Peyer's patch (tissue), 4 donors: ENCODE measurements at regions not wholly inside any gene's neighbourhood (a gene's known extent, or its start where the extent isn't known, plus 50 kb on each side); places are given as distances from the start of the nearest gene placed in this dataset.

Experiments used
- CTCF ChIP-seq, 6 experiments: fragments of 450-650 bp in 4 of 6; fragments of 200-600 bp in 2 of 6; sonication (generic) in 1 of 6; IDR thresholded peaks; one replicate each; pipeline ENCODE4 v1.5.1; 2017 to 2019; ENCODE audit warnings: antibody characterized with exemption in 6 of 6, mild to moderate bottlenecking in 3 of 6, moderate library complexity in 1 of 6
- POLR2A ChIP-seq, 2 donors: fragments of 450-650 bp; IDR thresholded peaks; one replicate each; pipeline ENCODE4 v1.5.1; 2017; ENCODE audit warnings: antibody characterized with exemption in 2 of 2, mild to moderate bottlenecking in 2 of 2, moderate library complexity in 2 of 2

DNA sequence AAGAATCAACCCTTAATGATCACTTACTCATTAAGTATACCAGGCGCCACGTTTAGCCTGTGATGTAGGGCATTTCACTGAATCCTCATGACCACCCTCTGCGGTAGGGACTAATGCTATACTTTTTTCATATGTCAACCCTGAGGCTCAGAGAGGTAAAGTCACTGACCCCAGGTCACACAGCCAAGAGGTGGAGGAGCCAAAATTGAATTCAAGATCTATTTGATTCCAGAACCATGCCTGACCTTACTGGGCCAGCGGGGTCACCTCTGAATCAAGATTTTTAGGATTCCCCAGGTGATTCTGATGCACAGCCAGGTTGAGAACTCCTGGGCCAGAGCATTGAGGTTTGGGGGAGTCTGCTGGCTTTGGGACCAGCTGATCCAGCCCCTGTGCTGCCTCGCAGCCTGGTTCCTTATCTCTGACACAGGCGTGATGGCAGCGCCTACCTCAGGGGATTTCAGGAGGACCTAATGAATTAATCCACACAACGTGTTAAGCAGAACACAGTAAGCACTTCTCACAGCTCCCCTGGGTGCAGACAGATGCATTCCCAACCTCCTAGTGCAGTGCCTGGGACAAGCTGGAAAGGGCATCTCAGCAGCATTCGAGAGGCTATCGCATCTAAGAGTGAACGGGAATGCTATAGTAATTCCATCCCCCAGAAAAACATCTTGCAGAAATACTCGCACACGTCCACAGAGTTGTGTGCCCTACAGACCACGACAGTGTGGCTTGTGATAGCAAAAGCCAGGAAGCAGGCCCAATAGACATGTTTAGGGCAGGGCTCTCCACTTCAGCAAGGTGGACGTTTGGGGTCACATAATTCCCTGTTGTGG is 101.4 kb upstream of the PTPN1 start:
- no peak for TF ChIP-seq CTCF (IDR thresholded peaks at IDR 0.05)
- TF ChIP-seq POLR2A (IDR thresholded peaks at IDR 0.05): no peak
